OCI-LY7 (cell line): ENCODE measurements at regions not wholly inside any gene's neighbourhood (a gene's known extent, or its start where the extent isn't known, plus 50 kb on each side); places are given as distances from the start of the nearest gene placed in this dataset.

Experiments used
- BruUV-seq: library from RNA; stranded (reverse); fragments of 400-500 nt; replicated peaks from 2 replicates; lab custom pipeline; 2021; lab: Mats Ljungman, UMichigan
- CTCF ChIA-PET: fragments of 300-600 bp; sonication (Branson Sonifier 250); formaldehyde crosslinking; loops from one replicate; lab custom pipeline; 2022; ENCODE audit warnings: antibody characterized with exemption; ENCODE audit not compliant: unreplicated experiment; lab: Charles Lee
- POLR2A ChIA-PET: fragments of 300-600 bp; sonication (Branson Sonifier 250); formaldehyde crosslinking; loops from one replicate; lab custom pipeline; 2022; ENCODE audit warnings: antibody characterized with exemption; lab: Charles Lee
- DNase-seq: peaks from one replicate; pipeline ENCODE4 v3.0.0-alpha.2; 2015; ENCODE audit warnings: low spot score
- H2AFZ ChIP-seq: fragments of 200-600 bp; sonication (generic), shearing (Covaris generic); 2 replicates; pipeline ENCODE4 v1.6.1; 2014; ENCODE audit warnings: mild to moderate bottlenecking, antibody characterized with exemption, low read length, moderate library complexity
- H3K27ac ChIP-seq: fragments of 200-600 bp; sonication (generic); 2 replicates; pipeline ENCODE4 v1.5.1; 2014; ENCODE audit warnings: mixed run types, low read depth, mild to moderate bottlenecking, moderate library complexity, low read length, inconsistent platforms; ENCODE audit not compliant: poor library complexity, severe bottlenecking
- H3K36me3 ChIP-seq: fragments of 200-600 bp; sonication (generic); 2 replicates; pipeline ENCODE4 v1.6.1; 2014; ENCODE audit warnings: mild to moderate bottlenecking, antibody characterized with exemption, low read length, moderate library complexity, mixed read lengths; ENCODE audit not compliant: insufficient read depth
- H3K4me1 ChIP-seq: fragments of 200-600 bp; sonication (generic); 2 replicates; pipeline ENCODE4 v1.5.1; 2014; ENCODE audit warnings: mild to moderate bottlenecking, low read length; ENCODE audit not compliant: insufficient read depth, poor library complexity, severe bottlenecking
- H3K4me2 ChIP-seq: fragments of 200-600 bp; sonication (generic); 2 replicates; pipeline ENCODE4 v1.6.1; 2014; ENCODE audit warnings: mild to moderate bottlenecking, low read length
- H3K4me3 ChIP-seq: fragments of 200-600 bp; sonication (generic); 2 replicates; pipeline ENCODE4 v1.5.1; 2014; ENCODE audit warnings: mild to moderate bottlenecking, low read depth, low read length; ENCODE audit not compliant: poor library complexity, severe bottlenecking
- H3K79me2 ChIP-seq: fragments of 200-600 bp; sonication (generic); 2 replicates; pipeline ENCODE4 v1.6.1; 2016; ENCODE audit warnings: low read depth, mild to moderate bottlenecking, low read length, moderate library complexity, mixed read lengths; ENCODE audit not compliant: insufficient read depth
- H3K9me2 ChIP-seq: fragments of 200-600 bp; sonication (generic); 2 replicates; pipeline ENCODE4 v1.6.1; 2016; ENCODE audit warnings: mild to moderate bottlenecking, low read length, mixed read lengths; ENCODE audit not compliant: insufficient read depth
- H3K9me3 ChIP-seq: fragments of 200-600 bp; sonication (generic); 2 replicates; pipeline ENCODE4 v1.6.1; 2014; ENCODE audit warnings: mild to moderate bottlenecking, mixed run types, low read length, mixed read lengths
- H4K20me1 ChIP-seq: fragments of 200-600 bp; sonication (generic); 2 replicates; pipeline ENCODE4 v1.6.1; 2014; ENCODE audit warnings: mild to moderate bottlenecking, antibody characterized with exemption, low read length, moderate library complexity, mixed read lengths; ENCODE audit not compliant: insufficient read depth
- CTCF ChIP-seq: fragments of 200-600 bp; sonication (generic); conservative IDR thresholded peaks from 2 replicates; pipeline ENCODE4 v1.5.1; 2014; ENCODE audit warnings: mild to moderate bottlenecking, antibody characterized with exemption, low read length, moderate library complexity, mixed read lengths
- EZH2phosphoT487 ChIP-seq: fragments of 200-600 bp; sonication (generic); IDR thresholded peaks from 2 replicates; pipeline ENCODE4 v1.6.1; 2018; ENCODE audit warnings: low read depth, borderline replicate concordance, mild to moderate bottlenecking, mixed run types, antibody characterized with exemption, low read length, moderate library complexity, mixed read lengths
- intact Hi-C: fragments of 100-400 bp; cut with micrococcal nuclease; formaldehyde crosslinking; loops from one replicate; pipeline ENCODE4 v1.10.0; 2022; ENCODE audit not compliant: unreplicated experiment

DNA sequence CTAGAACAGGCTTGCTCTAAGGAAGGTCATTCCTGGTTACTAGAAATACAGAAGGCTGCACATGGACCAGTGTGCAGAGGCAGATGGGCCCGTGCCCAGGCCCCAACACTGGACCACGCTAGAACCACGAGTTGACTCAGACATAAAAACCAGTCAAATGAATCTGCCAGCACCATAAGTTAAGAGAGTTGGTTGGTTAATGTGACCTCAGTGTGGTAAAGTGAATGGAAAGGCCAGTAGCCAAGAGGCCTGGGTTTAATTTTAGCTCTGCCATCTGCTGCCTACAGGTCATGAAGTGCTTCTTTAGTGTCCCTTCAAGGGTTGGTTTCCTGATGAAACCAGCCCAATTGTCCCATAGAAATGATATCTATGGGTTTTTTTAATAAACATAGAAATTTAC lies 329.6 kb upstream of the NRP1 start:
- Histone ChIP-seq H3K9me3 (no peaks in the 10 kb centered on the region), H3K4me3 (no peak overlapping the region), H3K4me1 (no peaks in the 10 kb centered on the region), H3K36me3 (no peaks in the 10 kb centered on the region), H4K20me1 (no peaks in the 10 kb centered on the region), H3K4me2 (no peak overlapping the region), H3K27ac (no peak overlapping the region), H3K79me2 (no peaks in the 10 kb centered on the region), H3K9me2 (no peaks in the 10 kb centered on the region), H2AFZ (no peak overlapping the region)
- POLR2A ChIA-PET: no interaction called here
- TF ChIP-seq CTCF: no peak
- TF ChIP-seq EZH2phosphoT487: no peak
- BruUV-seq: no TSS peak
- intact Hi-C loops: no loop called here
- DNase-seq: no peak
- CTCF ChIA-PET: no interaction called here

DNA sequence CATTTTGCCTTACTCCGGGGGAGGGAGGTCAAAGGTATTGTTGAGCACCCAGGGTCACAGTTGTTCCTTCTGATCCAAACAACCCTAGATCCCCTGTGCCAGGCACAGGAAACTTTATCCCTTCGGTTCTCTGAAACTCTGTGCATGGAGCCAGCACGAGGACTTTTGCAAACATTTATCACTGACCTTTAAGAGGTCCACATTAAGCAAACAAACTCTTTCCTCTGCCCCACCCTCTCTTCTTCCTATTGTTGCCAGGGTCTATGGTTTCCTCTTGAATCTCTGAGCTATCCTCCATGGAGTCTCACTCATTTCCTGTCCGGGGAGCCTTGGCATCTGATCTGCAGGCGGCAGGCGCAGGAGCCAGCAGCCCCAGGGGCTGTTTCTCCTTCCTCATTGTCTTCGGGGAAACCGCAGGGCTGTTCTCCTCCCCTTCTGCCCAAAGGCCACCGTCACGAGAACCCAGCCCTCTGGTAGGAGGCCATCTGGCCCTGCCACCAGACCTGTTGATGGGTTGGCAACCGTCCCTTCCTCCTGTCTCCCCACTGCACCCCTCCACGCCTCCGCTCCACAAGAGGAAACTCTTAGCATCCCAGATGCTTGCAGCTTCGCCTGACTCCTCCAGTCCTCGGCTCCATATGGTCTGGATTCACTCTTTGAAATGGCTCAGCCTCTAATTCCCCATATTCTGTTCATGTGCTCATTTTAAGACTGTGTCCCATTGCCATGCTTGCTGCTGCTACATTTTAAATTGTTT lies 327.3 kb upstream of the NRP1 start:
- Histone ChIP-seq H3K4me1 (no peaks in the 10 kb centered on the region), H3K9me2 (no peaks in the 10 kb centered on the region), H2AFZ (no peak overlapping the region), H3K79me2 (no peaks in the 10 kb centered on the region), H4K20me1 (no peaks in the 10 kb centered on the region), H3K27ac (no peak overlapping the region), H3K4me2 (no peak overlapping the region), H3K9me3 (no peaks in the 10 kb centered on the region), H3K4me3 (no peak overlapping the region), H3K36me3 (no peaks in the 10 kb centered on the region)
- POLR2A ChIA-PET: no interaction called here
- intact Hi-C loops: no loop called here
- TF ChIP-seq CTCF: no peak
- no peak for TF ChIP-seq EZH2phosphoT487
- CTCF ChIA-PET: no interaction called here
- no TSS peak for BruUV-seq
- no peak for DNase-seq

DNA sequence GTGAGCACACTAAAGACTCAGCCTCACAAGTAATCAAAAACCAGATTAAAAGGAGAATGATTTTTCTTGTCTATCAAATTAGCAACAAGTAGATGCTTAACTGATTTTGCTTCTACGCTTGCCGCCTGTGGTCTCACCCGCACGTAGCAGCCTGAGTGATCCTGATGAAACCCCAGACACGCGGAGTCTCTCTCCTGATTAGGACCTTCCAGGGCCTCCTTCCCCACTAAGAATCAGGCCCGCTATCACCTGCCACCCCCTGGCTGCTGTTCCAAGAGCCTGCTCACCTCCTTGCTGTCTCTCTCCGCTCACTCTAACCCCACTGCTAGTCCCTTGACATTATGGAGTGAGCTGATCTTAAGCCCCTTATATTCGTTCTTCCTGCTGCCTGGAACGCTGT lies 325.9 kb upstream of the NRP1 start:
- Histone ChIP-seq H3K4me3 (no peak overlapping the region), H3K36me3 (no peaks in the 10 kb centered on the region), H3K79me2 (no peaks in the 10 kb centered on the region), H3K9me2 (no peaks in the 10 kb centered on the region), H3K4me2 (no peak overlapping the region), H3K27ac (no peak overlapping the region), H3K9me3 (no peaks in the 10 kb centered on the region), H2AFZ (no peak overlapping the region), H3K4me1 (no peaks in the 10 kb centered on the region), H4K20me1 (no peaks in the 10 kb centered on the region)
- no TSS peak for BruUV-seq
- CTCF ChIA-PET: no interaction called here
- TF ChIP-seq CTCF: no peak
- POLR2A ChIA-PET: interaction anchor here (0.7 kb wide), 1 partner anchor 10 kb away, joined by 5 read pairs; no protein-coding TSS in a partner anchor
- DNase-seq: no peak
- intact Hi-C loops: no loop called here
